GM23338 (cell line): ENCODE measurements at regions not wholly inside any gene's neighbourhood (a gene's known extent, or its start where the extent isn't known, plus 50 kb on each side); places are given as distances from the start of the nearest gene placed in this dataset.

Experiments used
- ATAC-seq: fragments of 200-7000 bp; cut with Tn5 transposase; 3 replicates; pipeline ENCODE4 v1.9.1; 2020
- DNase-seq: peaks from one replicate; pipeline ENCODE4 v3.0.0-alpha.2; 2015; ENCODE audit warnings: low spot score
- H2AFZ ChIP-seq: fragments of 200-600 bp; sonication (generic); 2 replicates; pipeline ENCODE4 v1.8.0; 2016; ENCODE audit warnings: antibody characterized with exemption, mild to moderate bottlenecking, moderate library complexity
- H3F3A ChIP-seq: fragments of 200-600 bp; sonication (generic); replicated peaks from 2 replicates; pipeline ENCODE4 v1.8.0; 2017; ENCODE audit warnings: antibody characterized with exemption, mixed run types, low read depth
- H3K27ac ChIP-seq: fragments of 200-600 bp; sonication (generic); 2 replicates; pipeline ENCODE4 v1.6.1; 2016; ENCODE audit warnings: low read depth
- H3K27me3 ChIP-seq: fragments of 200-600 bp; sonication (generic); 2 replicates; pipeline ENCODE4 v1.8.0; 2016; ENCODE audit warnings: mild to moderate bottlenecking, mixed run types, moderate library complexity; ENCODE audit not compliant: insufficient read depth
- H3K36me3 ChIP-seq: fragments of 200-600 bp; sonication (generic); 2 replicates; pipeline ENCODE4 v1.8.0; 2016; ENCODE audit warnings: mild to moderate bottlenecking; ENCODE audit not compliant: insufficient read depth
- H3K4me1 ChIP-seq: fragments of 200-600 bp; sonication (generic); 2 replicates; pipeline ENCODE4 v1.8.0; 2016; ENCODE audit warnings: mild to moderate bottlenecking, moderate library complexity; ENCODE audit not compliant: insufficient read depth
- H3K4me2 ChIP-seq: fragments of 200-600 bp; sonication (generic); 2 replicates; pipeline ENCODE4 v1.7.1; 2017; ENCODE audit warnings: mixed run types
- H3K4me3 ChIP-seq: fragments of 200-600 bp; sonication (generic); 2 replicates; pipeline ENCODE4 v1.6.1; 2016; ENCODE audit warnings: mixed run types
- H3K79me2 ChIP-seq: fragments of 200-600 bp; sonication (generic); replicated peaks from 2 replicates; pipeline ENCODE4 v1.8.0; 2017; ENCODE audit warnings: mild to moderate bottlenecking; ENCODE audit not compliant: insufficient read depth
- H3K9me2 ChIP-seq: fragments of 200-600 bp; sonication (generic); 2 replicates; pipeline ENCODE4 v1.8.0; 2017; ENCODE audit not compliant: insufficient read depth
- H4K20me1 ChIP-seq: fragments of 200-600 bp; sonication (generic); replicated peaks from 2 replicates; pipeline ENCODE4 v1.8.0; 2017; ENCODE audit warnings: mild to moderate bottlenecking; ENCODE audit not compliant: insufficient read depth
- H3K27ac Mint-ChIP-seq: 2 replicates; pipeline ENCODE4 v1.8.0; 2020; ENCODE audit warnings: inconsistent platforms, mild to moderate bottlenecking, moderate library complexity, mixed read lengths
- H3K27me3 Mint-ChIP-seq: 3 replicates; pipeline ENCODE4 v1.8.0; 2022; ENCODE audit warnings: low read depth, mild to moderate bottlenecking, moderate library complexity, mixed read lengths, inconsistent platforms; ENCODE audit not compliant: insufficient read depth, poor library complexity
- H3K36me3 Mint-ChIP-seq: 3 replicates; pipeline ENCODE4 v1.8.0; 2021; ENCODE audit warnings: low read depth, mild to moderate bottlenecking, inconsistent platforms, moderate library complexity, mixed read lengths
- H3K4me1 Mint-ChIP-seq: 3 replicates; pipeline ENCODE4 v1.8.0; 2020; ENCODE audit warnings: mild to moderate bottlenecking, inconsistent platforms, mixed read lengths
- H3K4me3 Mint-ChIP-seq: 3 replicates; pipeline ENCODE4 v1.8.0; 2021; ENCODE audit warnings: moderate library complexity, mild to moderate bottlenecking, inconsistent platforms, mixed read lengths
- H3K9me3 Mint-ChIP-seq: 3 replicates; pipeline ENCODE4 v1.8.0; 2020; ENCODE audit warnings: moderate library complexity, mild to moderate bottlenecking, inconsistent platforms, mixed read lengths
- EZH2 ChIP-seq: fragments of 200-600 bp; sonication (generic); IDR thresholded peaks from one replicate; pipeline ENCODE4 v1.8.0; 2017; ENCODE audit warnings: antibody characterized with exemption, mild to moderate bottlenecking, low read depth; ENCODE audit not compliant: unreplicated experiment
- EZH2phosphoT487 ChIP-seq: fragments of 200-600 bp; sonication (generic); IDR thresholded peaks from one replicate; pipeline ENCODE4 v1.8.1; 2018; ENCODE audit warnings: antibody characterized with exemption; ENCODE audit not compliant: unreplicated experiment
- NANOG ChIP-seq: IDR thresholded peaks from 2 replicates; pipeline ENCODE4 v1.6.1; 2016; ENCODE audit warnings: antibody characterized with exemption, borderline replicate concordance
- POLR2AphosphoS5 ChIP-seq: IDR thresholded peaks from 2 replicates; pipeline ENCODE4 v1.6.1; 2016; ENCODE audit warnings: antibody characterized with exemption, low read depth
- REST ChIP-seq: IDR thresholded peaks from one replicate; pipeline ENCODE4 v1.6.1; 2018; ENCODE audit warnings: antibody characterized with exemption; ENCODE audit not compliant: unreplicated experiment
- ZNF114 ChIP-seq: fragments of 250-450 bp; sonication (Bioruptor Pico); IDR thresholded peaks from 2 replicates; pipeline ENCODE4 v1.5.0; 2020; ENCODE audit warnings: mild to moderate bottlenecking, moderate library complexity
- ZNF462 ChIP-seq: fragments of 250-450 bp; sonication (Bioruptor Pico); IDR thresholded peaks from 2 replicates; pipeline ENCODE4 v1.5.0; 2020; ENCODE audit warnings: mild to moderate bottlenecking, moderate library complexity

GRCh38 chr21:31397939-31398338 lies 53.9 kb upstream of the TIAM1 start:
- H4K20me1 ChIP-seq = no peaks in the 10 kb centered on the region; the same call in none of the 2 replicates
- no peak for TF ChIP-seq ZNF462
- no peak for TF ChIP-seq ZNF114 (CRISPR knock-in tag)
- no peak for TF ChIP-seq EZH2
- no peak for TF ChIP-seq POLR2AphosphoS5
- H3K4me3 Mint-ChIP-seq = no peak overlapping the region
- no peak overlapping the region for H3K27ac ChIP-seq
- H3K36me3 Mint-ChIP-seq = no peaks in the 10 kb centered on the region
- H3K4me3 ChIP-seq = no peak overlapping the region
- H3K4me2 ChIP-seq = no peak overlapping the region
- H3K27me3 Mint-ChIP-seq = no peaks in the 10 kb centered on the region
- no peaks in the 10 kb centered on the region; the same call in 1 of the 2 replicates for H3K79me2 ChIP-seq
- no peaks in the 10 kb centered on the region for H3K27me3 ChIP-seq
- H3F3A ChIP-seq = no peaks in the 10 kb centered on the region
- H3K4me1 ChIP-seq = peaks cover 19% of the 10 kb centered on the region
- peaks cover 19% of the 10 kb centered on the region for H3K4me1 Mint-ChIP-seq
- no peaks in the 10 kb centered on the region for H3K36me3 ChIP-seq
- H3K9me2 ChIP-seq = no peaks in the 10 kb centered on the region
- H3K9me3 Mint-ChIP-seq = no peaks in the 10 kb centered on the region
- no peak overlapping the region for H3K27ac Mint-ChIP-seq
- no peak overlapping the region for H2AFZ ChIP-seq
- ATAC-seq (peak; percentile 52), DNase-seq (no peak)

- no peak overlapping the region for H3K4me2 ChIP-seq
- no peak for ATAC-seq
- H3K27me3 ChIP-seq = no peaks in the 10 kb centered on the region
- Mint-ChIP-seq H3K4me3 (no peak overlapping the region), H3K27me3 (no peaks in the 10 kb centered on the region), H3K36me3 (no peaks in the 10 kb centered on the region), H3K27ac (no peak overlapping the region), H3K4me1 (peaks cover 19% of the 10 kb centered on the region), H3K9me3 (no peaks in the 10 kb centered on the region)
- DNase-seq = no peak
- H4K20me1 ChIP-seq = no peaks in the 10 kb centered on the region; the same call in none of the 2 replicates
- H2AFZ ChIP-seq = no peak overlapping the region
- peaks cover 19% of the 10 kb centered on the region for H3K4me1 ChIP-seq
- no peaks in the 10 kb centered on the region for H3F3A ChIP-seq
- H3K9me2 ChIP-seq = no peaks in the 10 kb centered on the region
- H3K4me3 ChIP-seq = no peak overlapping the region
- no peaks in the 10 kb centered on the region for H3K36me3 ChIP-seq
- H3K27ac ChIP-seq = no peak overlapping the region
- no peaks in the 10 kb centered on the region; the same call in 1 of the 2 replicates for H3K79me2 ChIP-seq
- no peak for TF ChIP-seq NANOG
- no peak for TF ChIP-seq REST
- no peak for TF ChIP-seq EZH2phosphoT487
Measured at GRCh38 chr21:31397515-31397926, 53.5 kb upstream of the TIAM1 start.
